ENCODE measurements at regions not wholly inside any gene's neighbourhood (a gene's known extent, or its start where the extent isn't known, plus 50 kb on each side); places are given as distances from the start of the nearest gene placed in this dataset.
"Not testable (repeated sequence)": the region's sequence is repeated elsewhere in the genome, so short reads cannot be mapped to it uniquely, and the experiment has no call there.

DNA sequence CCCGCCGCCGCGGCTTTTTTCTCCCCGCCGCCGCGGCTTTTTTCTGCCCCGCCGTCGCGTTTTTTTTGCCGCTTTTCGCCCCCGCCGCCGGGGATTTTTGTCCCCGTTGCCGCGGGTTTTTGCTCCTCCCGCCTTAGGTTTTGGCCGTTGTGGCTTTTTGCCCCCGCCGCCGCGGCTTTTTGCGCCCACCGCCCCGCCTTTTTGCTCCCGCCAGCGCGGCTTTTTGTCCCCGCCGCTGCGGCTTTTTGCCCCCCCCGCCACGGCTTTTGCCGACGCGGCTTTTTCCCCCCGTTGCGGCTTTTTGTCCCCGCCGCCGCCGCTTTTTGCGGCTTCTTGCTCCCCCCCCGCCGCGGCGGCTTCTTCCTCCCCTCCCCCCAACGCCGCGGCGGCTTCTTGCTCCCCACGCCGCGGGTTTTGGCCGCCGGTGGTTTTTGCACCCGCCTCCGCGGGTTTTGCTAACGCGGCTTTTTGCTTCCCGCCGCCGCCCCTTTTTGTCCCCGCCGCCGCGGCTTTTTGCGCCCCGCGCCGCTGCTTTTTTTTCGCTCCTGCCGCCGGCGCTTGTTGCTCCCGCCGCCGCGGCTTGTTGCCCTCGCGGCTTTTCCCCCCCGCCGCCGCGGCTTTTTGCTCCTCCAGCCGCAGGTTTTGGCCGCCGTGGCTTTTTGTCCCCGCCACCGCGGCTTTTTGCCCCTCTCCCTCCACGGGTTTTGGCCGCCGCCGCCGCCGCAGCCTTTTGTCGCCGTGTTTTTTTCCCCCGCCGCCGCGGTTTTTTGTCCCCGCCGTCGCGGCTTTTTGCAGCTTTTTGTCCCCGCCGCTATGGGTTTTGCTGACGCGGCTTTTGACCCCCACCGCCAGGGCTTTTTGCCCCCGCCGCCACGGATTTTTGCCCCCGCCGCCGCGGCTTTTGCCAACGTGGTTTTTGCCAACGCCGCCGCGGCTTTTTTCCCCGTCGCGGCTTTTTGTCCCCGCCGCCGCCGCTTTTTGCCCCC, 150.3 kb downstream of the KCNJ18 start:
- Histone ChIP-seq H3K27ac (no peak overlapping the region), H3K4me3 (peak overlapping the region in 2 of 3 donors; percentile 23 to 31), H3K4me1 (no peaks in the 10 kb centered on the region), H3K36me3 (no peaks in the 10 kb centered on the region), H3K9me3 (peaks cover 13 to 29% of the 10 kb centered on the region in 2 donors), H3K27me3 (peaks cover 0 to 22% of the 10 kb centered on the region in 2 donors)
- TF ChIP-seq POLR2AphosphoS5 (IDR thresholded peaks at IDR 0.05) (no peak), POLR2A (IDR thresholded peaks at IDR 0.05) (no peak), CTCF (IDR thresholded peaks at IDR 0.05) (no peak)
- intact Hi-C loops (cut with DNase I; ENCODE audit: low total_unique reads), result no loop called here
- no peak for DNase-seq (ENCODE audit: low spot score in 2 of 2)

DNA sequence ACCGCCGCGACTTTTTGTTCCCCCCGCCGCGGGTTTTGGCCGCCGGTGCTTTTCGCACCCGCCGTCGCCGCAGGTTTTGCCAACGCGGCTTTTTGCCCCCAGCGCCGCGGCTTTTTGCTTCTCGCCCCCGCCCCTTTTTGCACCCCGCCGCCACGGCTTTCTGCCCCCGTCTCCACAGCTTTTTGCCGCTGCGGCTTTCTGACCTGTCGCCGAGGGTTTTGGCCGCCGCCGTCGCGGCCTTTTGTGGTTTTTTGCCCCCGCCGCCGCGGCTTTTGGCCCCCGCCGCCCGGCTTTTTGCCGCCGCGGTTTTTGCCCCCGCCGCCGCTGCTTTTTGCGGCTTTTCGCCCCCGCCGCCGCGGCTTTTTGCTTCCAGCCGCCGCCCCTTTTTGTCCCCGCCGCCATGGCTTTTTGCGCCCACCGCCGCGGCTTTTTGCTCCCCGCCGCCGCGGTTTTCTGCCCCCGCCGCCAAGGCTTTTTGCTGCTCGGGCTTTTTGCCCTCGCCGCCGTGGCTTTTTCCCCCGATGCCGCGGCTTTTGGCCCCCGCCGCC, 151.1 kb downstream of the KCNJ18 start:
- Histone ChIP-seq H3K4me1 (no peaks in the 10 kb centered on the region), H3K27me3 (peaks cover 0 to 22% of the 10 kb centered on the region in 2 donors), H3K27ac (no peak overlapping the region), H3K4me3 (no peak overlapping the region), H3K9me3 (peaks cover 13 to 29% of the 10 kb centered on the region in 2 donors), H3K36me3 (no peaks in the 10 kb centered on the region)
- no peak for DNase-seq (ENCODE audit: low spot score in 2 of 2)
- TF ChIP-seq POLR2AphosphoS5 (IDR thresholded peaks at IDR 0.05) (no peak), POLR2A (IDR thresholded peaks at IDR 0.05) (no peak), CTCF (IDR thresholded peaks at IDR 0.05) (no peak)
- intact Hi-C loops (cut with DNase I; ENCODE audit: low total_unique reads), result no loop called here

DNA sequence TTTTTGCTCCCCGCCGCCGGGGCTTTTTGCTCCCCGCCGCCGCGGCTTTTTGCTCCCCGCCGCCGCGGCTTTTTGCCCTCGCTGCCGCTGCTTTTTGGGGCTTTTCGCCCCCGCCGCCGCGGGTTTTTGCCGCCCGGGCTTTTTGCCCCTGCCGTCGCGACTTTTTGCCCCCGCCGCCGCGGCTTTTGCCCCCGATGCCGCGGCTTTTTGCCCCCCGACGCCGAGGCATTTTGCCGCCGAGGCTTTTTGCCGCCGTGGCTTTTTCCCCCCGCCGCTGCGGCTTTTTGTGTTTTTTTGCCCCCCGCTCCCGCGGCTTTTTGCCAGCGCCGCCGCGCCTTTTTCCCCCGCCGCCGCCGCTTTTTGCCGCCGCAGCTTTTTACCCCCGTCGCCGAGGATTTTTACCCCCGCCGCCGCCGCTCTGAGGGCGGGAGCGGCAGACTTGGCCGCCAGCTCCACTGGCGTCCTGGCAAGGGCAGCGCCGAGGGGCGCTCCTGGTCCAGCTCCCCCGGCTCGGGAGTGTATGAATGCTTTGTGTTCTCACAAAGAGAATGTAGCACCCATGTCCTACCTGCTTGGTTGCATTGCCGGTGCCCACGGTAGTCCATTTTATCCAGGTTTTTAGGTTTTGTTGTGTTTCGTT, 151.7 kb downstream of the KCNJ18 start:
- Histone ChIP-seq H3K4me1 (no peaks in the 10 kb centered on the region), H3K27me3 (peaks cover 0 to 22% of the 10 kb centered on the region in 2 donors), H3K36me3 (no peaks in the 10 kb centered on the region), H3K4me3 (peak overlapping the region in 1 of 3 donors; percentile 9), H3K27ac (no peak overlapping the region), H3K9me3 (peaks cover 20 to 36% of the 10 kb centered on the region in 2 donors)
- intact Hi-C loops (cut with DNase I; ENCODE audit: low total_unique reads), result no loop called here
- TF ChIP-seq CTCF (IDR thresholded peaks at IDR 0.05), result no peak
- no peak for TF ChIP-seq POLR2AphosphoS5 (IDR thresholded peaks at IDR 0.05)
- no peak for TF ChIP-seq POLR2A (IDR thresholded peaks at IDR 0.05)
- no peak for DNase-seq (ENCODE audit: low spot score in 2 of 2)

GRCh38 chr17:21848510-21848909, 156.2 kb downstream of the KCNJ18 start:
- H3K27ac ChIP-seq; H3K36me3 ChIP-seq; intact Hi-C loops (cut with DNase I; ENCODE audit: low total_unique reads); H3K4me3 ChIP-seq; H3K27me3 ChIP-seq; H3K4me1 ChIP-seq; DNase-seq (ENCODE audit: low spot score in 2 of 2): not testable (repeated sequence)
- peaks cover 21 to 22% of the 10 kb centered on the region in 2 donors for H3K9me3 ChIP-seq

- H3K4me3 ChIP-seq; H3K36me3 ChIP-seq; H3K27me3 ChIP-seq; intact Hi-C loops (cut with DNase I; ENCODE audit: low total_unique reads); DNase-seq (ENCODE audit: low spot score in 2 of 2); H3K27ac ChIP-seq; H3K4me1 ChIP-seq: not testable (repeated sequence)
- peaks cover 16 to 17% of the 10 kb centered on the region in 2 donors for H3K9me3 ChIP-seq
Observed at GRCh38 chr17:21849030-21849429, 156.7 kb downstream of the KCNJ18 start.

DNA sequence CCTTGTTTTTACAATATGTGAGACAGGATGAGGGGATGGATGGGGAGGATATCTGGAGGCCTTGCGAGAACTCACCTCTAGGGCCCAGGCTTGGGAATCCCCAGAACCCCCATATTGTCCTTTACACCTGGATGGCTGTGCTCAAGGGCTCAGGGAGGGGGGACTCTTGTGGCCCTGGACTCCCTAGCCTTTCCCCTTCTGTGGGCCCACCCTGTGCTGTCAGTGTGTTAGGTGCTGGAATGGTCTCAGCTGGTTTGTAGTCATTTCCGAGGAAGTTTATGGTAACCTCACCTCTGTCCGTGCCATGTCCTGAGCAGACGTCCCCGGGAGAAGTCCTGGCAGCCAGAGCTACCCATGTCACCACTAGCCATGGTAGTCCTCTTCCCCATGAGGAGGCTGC, 158.3 kb downstream of the KCNJ18 start:
- DNase-seq (ENCODE audit: low spot score in 2 of 2); H3K4me3 ChIP-seq; intact Hi-C loops (cut with DNase I; ENCODE audit: low total_unique reads); H3K27ac ChIP-seq; H3K4me1 ChIP-seq; H3K36me3 ChIP-seq; H3K27me3 ChIP-seq: not testable (repeated sequence)
- peaks cover 13% of the 10 kb centered on the region in 2 donors for H3K9me3 ChIP-seq
